Lower leg skin (tissue), 4 donors: ENCODE measurements at regions not wholly inside any gene's neighbourhood (a gene's known extent, or its start where the extent isn't known, plus 50 kb on each side); places are given as distances from the start of the nearest gene placed in this dataset.

Experiments used
- DNase-seq, 2 donors: peaks; one replicate each; pipeline ENCODE4 v3.0.0-alpha.2; 2019; ENCODE audit warnings: low spot score in 2 of 2
- H3K4me3 ChIP-seq: fragments of 200-600 bp; sonication (generic); 2 replicates; pipeline ENCODE4 v1.5.1; 2017; ENCODE audit warnings: mild to moderate bottlenecking, low read depth; ENCODE audit not compliant: poor library complexity, severe bottlenecking
- CTCF ChIP-seq, 3 donors: fragments of 450-650 bp; IDR thresholded peaks; one replicate each; pipeline ENCODE4 v1.5.1; 2016; ENCODE audit warnings: antibody characterized with exemption in 3 of 3, mild to moderate bottlenecking in 3 of 3, moderate library complexity in 2 of 3
- POLR2A ChIP-seq, 2 donors: fragments of 450-650 bp; IDR thresholded peaks; one replicate each; pipeline ENCODE4 v1.6.1; 2016 to 2017; ENCODE audit warnings: antibody characterized with exemption in 2 of 2, mild to moderate bottlenecking in 1 of 2, moderate library complexity in 1 of 2
- WGBS, 2 donors: methylation state at CpG; one replicate each; pipeline ENCODE4 v1.1.5; 2018; 5-methylcytosine and 5-hydroxymethylcytosine counted together
- intact Hi-C: fragments of 100-400 bp; cut with DNase I; formaldehyde crosslinking; loops from one replicate; pipeline ENCODE4 v1.15.0; 2023; ENCODE audit warnings: low total_unique reads

- 81 to 82% methylated on average over 4 of the region's 4 CpGs for WGBS, 2 donors
- intact Hi-C loops: no loop called here
- no peak overlapping the region for H3K4me3 ChIP-seq
- DNase-seq: no peak
- no peak for TF ChIP-seq POLR2A (IDR thresholded peaks at IDR 0.05)
These were observed 495.5 kb upstream of the SGCD start for GRCh38 chr5:155831491-155831890.

DNA sequence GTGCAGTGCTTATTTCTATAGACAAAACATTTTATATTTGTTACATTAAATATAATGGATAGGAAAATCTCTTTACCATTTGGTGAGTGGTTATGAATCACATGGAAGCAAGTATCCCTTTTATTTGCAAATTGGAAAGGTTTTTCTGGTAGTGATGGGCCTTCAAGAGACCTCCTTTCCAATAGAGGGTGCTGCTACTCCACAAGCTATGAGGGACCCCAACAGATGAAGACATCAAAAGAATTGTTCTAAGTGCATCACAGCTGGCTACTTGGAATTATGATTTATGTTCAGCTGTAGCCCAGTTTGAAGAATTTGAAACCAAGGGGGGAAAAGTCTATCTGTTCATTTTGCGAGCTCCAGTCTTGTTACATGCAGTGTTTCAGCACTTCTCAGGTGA lies 493.7 kb upstream of the SGCD start:
- no peak overlapping the region for H3K4me3 ChIP-seq
- intact Hi-C loops: no loop called here
- TF ChIP-seq POLR2A (IDR thresholded peaks at IDR 0.05): no peak
- no peak for TF ChIP-seq CTCF (IDR thresholded peaks at IDR 0.05)
- 87 to 94% methylated on average over 1 of the region's 1 CpG for WGBS, 2 donors
- DNase-seq: no peak

- DNase-seq: no peak
- H3K4me3 ChIP-seq: no peak overlapping the region
- TF ChIP-seq CTCF (IDR thresholded peaks at IDR 0.05) (no peak), POLR2A (IDR thresholded peaks at IDR 0.05) (no peak)
- WGBS, 2 donors: 89 to 90% methylated on average over 9 of the region's 9 CpGs
- intact Hi-C loops: no loop called here
These were observed 492.5 kb upstream of the SGCD start for GRCh38 chr5:155834271-155834975.

DNA sequence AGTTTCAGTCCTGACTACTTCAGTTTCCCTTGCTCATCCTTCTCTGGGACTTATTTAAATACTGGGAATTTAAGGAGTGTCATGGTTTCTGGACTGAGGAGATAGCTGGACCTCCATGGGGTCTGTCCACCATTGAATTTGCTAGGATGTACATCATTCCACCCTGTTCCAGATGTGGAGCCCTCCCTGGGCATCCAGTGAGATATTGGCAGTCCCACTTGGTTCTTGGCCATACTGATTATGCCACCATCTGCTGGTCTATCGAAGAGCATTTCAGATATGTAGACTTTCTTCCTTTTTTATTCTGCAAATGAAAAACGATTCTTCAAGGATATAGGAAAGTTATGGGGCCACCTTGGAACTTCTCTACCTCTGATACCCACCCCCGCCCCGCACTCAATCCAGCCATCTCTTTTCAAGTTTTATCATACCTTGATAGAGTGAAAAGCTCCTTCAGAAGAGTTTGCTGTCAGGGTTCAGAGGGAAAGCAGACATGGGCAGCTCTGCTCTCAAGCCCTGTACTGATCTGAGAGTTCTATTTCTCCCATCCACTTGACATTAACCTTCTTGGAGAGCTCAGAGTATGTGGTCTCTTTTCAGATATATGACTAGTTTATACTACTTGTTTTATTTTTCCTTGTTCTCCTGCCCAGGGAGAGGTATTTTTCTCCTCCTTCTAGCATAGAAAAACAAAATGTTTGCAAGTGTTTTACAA lies 490.7 kb upstream of the SGCD start:
- H3K4me3 ChIP-seq: no peak overlapping the region
- intact Hi-C loops: no loop called here
- WGBS, 2 donors: 62 to 80% methylated on average over 4 of the region's 4 CpGs
- no peak for DNase-seq
- no peak for TF ChIP-seq POLR2A (IDR thresholded peaks at IDR 0.05)
- no peak for TF ChIP-seq CTCF (IDR thresholded peaks at IDR 0.05)

DNA sequence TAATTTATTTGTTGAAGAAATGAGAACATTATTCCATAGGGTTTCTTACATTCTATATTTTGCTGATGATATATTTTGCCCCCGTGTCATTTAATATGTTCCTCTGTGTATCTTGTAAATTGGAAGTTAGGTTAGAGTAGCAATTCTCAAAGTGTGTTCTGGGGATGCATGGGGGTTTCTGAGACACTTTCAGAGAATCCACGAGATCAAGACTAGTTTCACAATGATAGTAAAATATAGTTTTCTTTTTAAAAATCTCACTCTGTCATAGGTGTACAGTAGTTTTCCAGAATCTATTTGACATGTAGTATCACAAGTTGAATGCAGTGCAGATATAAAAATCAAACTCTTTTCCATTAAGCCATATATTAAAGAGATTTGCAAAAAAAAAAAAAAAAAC lies 488.6 kb upstream of the SGCD start:
- intact Hi-C loops: no loop called here
- TF ChIP-seq POLR2A (IDR thresholded peaks at IDR 0.05) (no peak), CTCF (IDR thresholded peaks at IDR 0.05) (no peak)
- DNase-seq: no peak
- no peak overlapping the region for H3K4me3 ChIP-seq
- WGBS, 2 donors: 70 to 77% methylated on average over 2 of the region's 2 CpGs

GRCh38 chr5:155839251-155840037 lies 487.5 kb upstream of the SGCD start:
- TF ChIP-seq CTCF (IDR thresholded peaks at IDR 0.05): no peak
- TF ChIP-seq POLR2A (IDR thresholded peaks at IDR 0.05): no peak
- H3K4me3 ChIP-seq: no peak overlapping the region
- no peak for DNase-seq
- WGBS, 2 donors: 65 to 66% methylated on average over 5 of the region's 5 CpGs
- intact Hi-C loops: no loop called here
